Fibroblast of lung (primary cell): ENCODE measurements at regions not wholly inside any gene's neighbourhood (a gene's known extent, or its start where the extent isn't known, plus 50 kb on each side); places are given as distances from the start of the nearest gene placed in this dataset.

Experiments
- CTCF ChIP-seq, 2 donors: IDR thresholded peaks in 1 of 2; conservative IDR thresholded peaks in 1 of 2; 1 replicate in 1 of 2; 2 replicates in 1 of 2; pipeline ENCODE4 v1.5.1; 2011 to 2012; ENCODE audit warnings: low read length in 2 of 2, control low read depth in 1 of 2, inconsistent platforms in 1 of 2, low read depth in 1 of 2, mild to moderate bottlenecking in 1 of 2
- EZH2 ChIP-seq: IDR thresholded peaks from 2 replicates; pipeline ENCODE4 v1.5.1; 2012; ENCODE audit warnings: low read length, control low read depth, mild to moderate bottlenecking; ENCODE audit errors: missing control alignments

DNA sequence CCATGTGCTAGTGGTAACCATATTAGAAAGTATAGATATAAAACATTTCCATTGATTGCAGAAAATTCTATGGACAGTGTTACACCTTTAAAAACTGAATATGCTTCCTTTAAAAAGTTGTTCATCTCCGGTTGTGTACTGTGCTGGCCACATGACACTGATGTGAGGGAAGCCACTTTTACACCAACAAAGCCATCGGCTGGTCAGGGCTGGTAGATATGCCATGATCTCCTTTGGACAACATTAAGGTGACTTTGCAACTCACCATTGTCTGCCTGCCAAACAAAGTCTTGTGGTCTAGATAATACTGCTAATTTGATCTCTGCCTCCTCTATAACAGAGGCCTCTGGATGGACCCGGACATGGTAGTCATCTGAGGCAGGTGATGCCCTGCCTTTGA lies 156.0 kb upstream of the RARB start:
- TF ChIP-seq EZH2 (no peak), CTCF (conservative IDR thresholded peaks at IDR 0.05 in 1 of 2, IDR thresholded peaks at IDR 0.05 in 1 of 2; ENCODE audit: low read depth in 1 of 2, low read length in 2 of 2) (no peak)
